Fibroblast of pulmonary artery (primary cell): ENCODE measurements at regions not wholly inside any gene's neighbourhood (a gene's known extent, or its start where the extent isn't known, plus 50 kb on each side); places are given as distances from the start of the nearest gene placed in this dataset.
A peak's percentile ranks its signal among the peaks of the same experiment; 100 is the strongest.
"Not testable (repeated sequence)": the region's sequence is repeated elsewhere in the genome, so short reads cannot be mapped to it uniquely, and the experiment has no call there.

Experiments used
- DNase-seq: peaks from one replicate; pipeline ENCODE4 v3.0.0-alpha.2; 2010; ENCODE audit warnings: low read depth
- H3K4me3 ChIP-seq: replicated peaks from 2 replicates; pipeline ENCODE4 v1.5.1; 2011; ENCODE audit warnings: low read depth, mild to moderate bottlenecking, control low read depth, low read length, moderate library complexity
- CTCF ChIP-seq: IDR thresholded peaks from 2 replicates; pipeline ENCODE4 v1.5.1; 2011; ENCODE audit warnings: mild to moderate bottlenecking, control low read depth, low read length, inconsistent platforms; ENCODE audit errors: missing control alignments

DNA sequence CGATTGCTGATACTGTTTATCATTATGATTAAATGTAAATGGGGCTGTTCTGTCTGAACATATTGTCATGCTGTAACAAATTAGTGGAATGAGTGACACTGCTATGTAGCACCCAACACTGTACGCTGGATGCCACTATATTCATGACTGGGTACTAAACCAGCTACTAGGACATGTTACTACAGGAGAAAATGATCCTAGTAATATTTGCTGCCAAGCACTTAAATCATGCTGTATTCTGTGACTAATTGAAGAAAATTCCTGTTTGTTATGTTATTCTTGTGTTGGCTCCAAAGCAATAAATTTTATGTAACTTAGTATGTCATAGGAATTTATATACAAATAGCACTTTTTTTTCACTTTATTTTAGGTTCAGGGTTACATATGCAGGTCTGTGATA is 804.2 kb downstream of the CENPC start:
- H3K4me3 ChIP-seq, result no peak overlapping the region
- TF ChIP-seq CTCF, result no peak
- DNase-seq, result peak; percentile 11

GRCh38 chr4:66736606-66737005 is 808.7 kb downstream of the CENPC start:
- DNase-seq, result no peak
- no peak for TF ChIP-seq CTCF
- H3K4me3 ChIP-seq, result no peak overlapping the region

DNA sequence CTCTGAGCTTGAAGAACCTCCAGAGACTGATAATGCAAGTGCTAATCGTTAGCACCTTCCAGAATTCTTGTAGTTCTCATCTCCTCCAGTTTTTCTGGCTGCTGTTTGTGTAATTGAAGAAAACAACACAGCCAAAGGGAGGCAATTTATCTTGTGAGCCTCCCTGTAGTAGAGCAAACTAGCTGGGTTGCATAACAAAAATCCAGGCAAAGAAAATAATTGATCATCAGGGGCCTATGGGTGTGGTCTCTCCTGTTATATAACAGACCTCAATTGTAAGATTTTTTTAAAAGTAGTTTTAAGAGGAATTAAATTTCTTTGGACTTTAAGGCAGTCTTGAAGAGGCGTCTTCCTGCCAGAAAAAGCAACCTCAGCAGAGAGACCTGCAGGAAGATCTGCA is 817.0 kb downstream of the CENPC start:
- no peak for DNase-seq
- TF ChIP-seq CTCF, result no peak
- no peak overlapping the region for H3K4me3 ChIP-seq

GRCh38 chr4:66712301-66712921 is 832.9 kb downstream of the CENPC start:
- DNase-seq, H3K4me3 ChIP-seq: not testable (repeated sequence)

DNA sequence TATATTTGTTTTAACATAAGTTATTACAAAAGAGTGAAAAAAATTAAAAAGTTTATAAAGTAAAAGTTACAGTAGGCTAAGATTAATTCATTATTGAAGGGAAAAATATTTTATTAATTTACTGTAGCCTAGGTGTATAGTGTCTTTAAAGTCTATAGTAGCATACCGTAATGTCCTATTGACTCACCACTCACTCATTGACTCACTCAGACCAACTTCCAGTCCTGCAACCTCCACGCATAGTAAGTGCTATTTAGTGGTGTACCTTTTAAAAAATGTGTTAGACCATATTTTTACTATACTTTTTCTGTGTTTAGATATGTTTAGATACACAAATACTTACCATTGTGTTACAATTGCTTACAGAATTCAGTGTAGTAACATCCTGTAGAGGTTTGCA is 841.1 kb downstream of the CENPC start:
- no peak overlapping the region for H3K4me3 ChIP-seq
- no peak for DNase-seq
- TF ChIP-seq CTCF, result no peak

DNA sequence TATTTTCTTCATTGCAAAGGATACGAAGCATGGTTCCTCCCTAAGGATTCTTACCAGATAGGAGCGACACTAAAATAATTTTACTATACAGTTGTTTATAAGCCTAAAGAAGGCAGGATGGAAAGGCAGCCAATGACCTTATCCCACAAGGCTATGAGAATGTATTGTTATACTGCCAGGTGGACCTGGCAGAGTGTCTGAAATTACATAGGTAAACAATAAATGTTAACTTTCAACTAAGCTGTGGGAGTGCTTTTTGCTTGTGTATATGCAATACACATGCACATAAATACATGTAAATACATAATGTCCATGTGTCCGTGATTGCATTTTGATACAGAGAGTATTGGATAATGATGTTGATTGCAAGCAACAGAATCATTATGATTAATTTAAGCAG is 850.6 kb downstream of the CENPC start:
- TF ChIP-seq CTCF, result no peak
- H3K4me3 ChIP-seq, result no peak overlapping the region
- no peak for DNase-seq

DNA sequence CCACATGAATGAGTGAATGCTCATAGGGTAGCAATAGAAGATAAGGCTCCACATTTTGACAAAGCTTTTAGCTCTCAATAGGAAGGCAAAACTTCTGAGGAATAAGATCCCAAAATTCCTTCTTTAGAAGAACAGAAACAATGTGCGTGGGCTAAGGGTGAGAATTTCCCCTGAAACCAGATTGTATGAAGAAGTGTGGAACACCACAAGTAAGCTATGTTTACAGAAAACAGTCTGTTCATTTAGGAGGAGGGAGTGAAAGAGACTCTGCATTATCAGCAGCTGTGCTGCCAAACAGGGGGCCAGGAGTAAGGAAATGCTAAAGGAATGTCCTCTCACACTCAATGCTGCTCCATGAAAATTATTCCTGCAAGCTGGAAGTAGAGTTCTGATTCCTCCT is 851.6 kb downstream of the CENPC start:
- no peak overlapping the region for H3K4me3 ChIP-seq
- peak; percentile 42 for DNase-seq
- no peak for TF ChIP-seq CTCF
